GM20000 (cell line): ENCODE measurements at regions not wholly inside any gene's neighbourhood (a gene's known extent, or its start where the extent isn't known, plus 50 kb on each side); places are given as distances from the start of the nearest gene placed in this dataset.

ENCODE experiments used
- DNase-seq: peaks from one replicate; pipeline ENCODE4 v3.0.0; 2012; ENCODE audit warnings: low spot score
- CTCF ChIP-seq: IDR thresholded peaks from 2 replicates; pipeline ENCODE4 v1.5.1; 2012; ENCODE audit warnings: mild to moderate bottlenecking, control low read depth; ENCODE audit errors: extremely low read depth, missing control alignments

DNA sequence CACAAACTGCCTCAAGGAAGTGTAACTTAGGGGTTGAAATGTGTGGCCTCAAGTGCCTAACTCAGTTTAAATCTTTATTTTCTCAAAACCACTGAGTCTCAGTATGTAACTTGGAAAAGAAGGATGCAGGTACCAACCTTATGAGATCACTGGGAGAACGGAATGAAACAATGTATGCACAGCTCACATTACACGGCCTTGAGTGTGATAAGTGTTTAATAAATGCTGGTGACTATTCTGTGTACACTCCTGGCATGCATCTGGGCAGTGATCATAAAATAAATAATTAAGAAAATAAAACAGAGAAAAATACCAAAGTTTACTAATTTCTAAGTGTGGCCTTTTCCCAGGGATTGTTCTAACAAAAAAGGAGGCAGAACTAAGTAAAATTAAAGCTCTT, 974.5 kb upstream of the FLRT2 start:
- DNase-seq, result no peak

DNA sequence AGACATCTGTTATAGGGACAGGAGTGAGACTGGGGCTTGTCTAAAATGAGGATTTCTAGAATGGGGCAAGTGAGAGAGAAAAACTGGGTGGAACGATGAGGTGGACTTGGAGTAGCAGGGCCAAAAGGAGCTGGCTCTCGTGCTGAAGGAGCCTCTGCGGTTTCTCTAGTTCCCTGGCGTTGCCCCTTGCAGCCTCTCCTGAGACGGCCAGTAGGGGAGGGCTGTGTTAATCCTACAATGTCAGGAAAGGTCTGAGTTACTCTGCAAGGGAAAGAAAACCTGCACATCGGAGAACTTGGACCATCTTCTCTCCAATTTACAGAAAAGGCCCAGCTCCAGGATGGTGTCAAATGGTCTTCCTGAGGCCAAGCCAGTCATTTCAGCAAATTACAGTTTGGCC, 963.8 kb upstream of the FLRT2 start:
- no peak for TF ChIP-seq CTCF
- no peak for DNase-seq

More for the DNA sequence above, 974.5 kb upstream of the FLRT2 start:
- TF ChIP-seq CTCF, result no peak

DNA sequence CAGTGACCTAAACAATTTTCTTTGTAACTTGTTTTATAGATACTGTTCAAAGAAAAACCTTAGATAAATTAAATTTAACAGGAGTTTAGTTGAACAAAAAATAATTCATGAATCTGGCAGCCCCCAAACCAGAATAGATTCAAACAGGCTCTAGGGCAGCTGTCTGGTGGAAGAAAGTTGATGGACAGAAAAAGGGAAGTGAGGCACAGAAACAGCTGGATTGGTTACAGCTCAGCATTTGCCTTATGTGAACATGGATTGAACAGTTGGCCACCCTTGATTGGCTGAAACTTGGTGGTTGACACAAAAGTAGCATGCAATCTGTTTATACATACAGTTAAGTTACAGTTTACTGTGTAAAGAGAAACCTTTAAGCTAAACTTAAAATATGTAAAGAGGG, 954.3 kb upstream of the FLRT2 start:
- DNase-seq, result no peak
- TF ChIP-seq CTCF, result no peak

DNA sequence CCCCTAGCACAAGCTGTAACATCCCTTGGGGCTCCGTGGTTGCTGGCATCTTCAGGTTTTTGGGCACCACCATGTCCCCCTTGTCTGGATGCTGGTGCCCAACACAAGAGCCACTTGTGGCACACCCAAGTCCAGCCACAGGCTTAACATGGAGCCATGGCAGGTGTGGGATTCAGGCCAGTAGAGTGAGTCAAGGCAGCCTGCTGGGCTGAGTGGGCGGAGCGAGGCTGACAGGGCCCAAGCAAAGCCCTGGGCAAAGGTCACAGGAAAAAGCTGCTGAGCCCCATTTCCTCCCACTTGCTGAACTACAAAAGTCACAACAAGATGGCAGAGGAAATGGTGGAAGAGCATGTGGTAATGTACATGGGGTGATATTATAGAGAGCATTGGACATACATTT, 950.7 kb upstream of the FLRT2 start:
- TF ChIP-seq CTCF, result no peak
- no peak for DNase-seq

- TF ChIP-seq CTCF, result no peak
- DNase-seq, result no peak
Measured at GRCh38 chr14:84581041-84581440, 948.9 kb upstream of the FLRT2 start.

- DNase-seq, result no peak
- TF ChIP-seq CTCF, result no peak
Measured at GRCh38 chr14:84584511-84584910, 945.4 kb upstream of the FLRT2 start.

GRCh38 chr14:84591827-84592445, 938.0 kb upstream of the FLRT2 start:
- DNase-seq, result no peak
- no peak for TF ChIP-seq CTCF
